Fibroblast of lung (primary cell): ENCODE measurements at regions not wholly inside any gene's neighbourhood (a gene's known extent, or its start where the extent isn't known, plus 50 kb on each side); places are given as distances from the start of the nearest gene placed in this dataset.
"Not testable (repeated sequence)": the region's sequence is repeated elsewhere in the genome, so short reads cannot be mapped to it uniquely, and the experiment has no call there.

Experiments
- DNase-seq, 2 donors: peaks; one replicate each; pipeline versions ENCODE4 v3.0.0 to v3.0.0-alpha.2; 2010; ENCODE audit warnings: low read depth in 2 of 2
- H2AFZ ChIP-seq: 2 replicates; pipeline ENCODE4 v1.5.1; 2012; ENCODE audit warnings: low read length, control low read depth, inconsistent platforms
- H3K27ac ChIP-seq: 2 replicates; pipeline ENCODE4 v1.5.1; 2011; ENCODE audit warnings: low read length, control low read depth; ENCODE audit not compliant: insufficient read depth
- H3K27me3 ChIP-seq: 2 replicates; pipeline ENCODE4 v1.5.1; 2011; ENCODE audit warnings: mild to moderate bottlenecking, low read length; ENCODE audit not compliant: control insufficient read depth, insufficient read depth
- H3K36me3 ChIP-seq: 2 replicates; pipeline ENCODE4 v1.5.1; 2011; ENCODE audit warnings: low read length; ENCODE audit not compliant: control insufficient read depth, insufficient read depth
- H3K4me1 ChIP-seq: 2 replicates; pipeline ENCODE4 v1.5.1; 2011; ENCODE audit warnings: low read length; ENCODE audit not compliant: control insufficient read depth, insufficient read depth; ENCODE audit errors: extremely low read depth
- H3K4me2 ChIP-seq: 2 replicates; pipeline ENCODE4 v1.5.1; 2011; ENCODE audit warnings: low read length, control low read depth; ENCODE audit not compliant: insufficient read depth; ENCODE audit errors: extremely low read depth
- H3K4me3 ChIP-seq, 4 experiments: fragments of 200-600 bp in 1 of 4; sonication (generic) in 1 of 4; replicated peaks in 1 of 4; 2 replicates each; pipeline ENCODE4 v1.5.1; 2011 to 2016; ENCODE audit warnings: low read length in 4 of 4, low read depth in 3 of 4, mild to moderate bottlenecking in 3 of 4, control low read depth in 2 of 4, inconsistent platforms in 1 of 4, mixed read lengths in 1 of 4; ENCODE audit not compliant: insufficient read depth in 1 of 4; ENCODE audit errors: control extremely low read depth in 1 of 4
- H3K79me2 ChIP-seq: 2 replicates; pipeline ENCODE4 v1.5.1; 2012; ENCODE audit warnings: mild to moderate bottlenecking, low read length, inconsistent platforms; ENCODE audit not compliant: control insufficient read depth, insufficient read depth
- H3K9ac ChIP-seq: 2 replicates; pipeline ENCODE4 v1.5.1; 2011; ENCODE audit warnings: mild to moderate bottlenecking, low read length, control low read depth; ENCODE audit not compliant: insufficient read depth
- H3K9me3 ChIP-seq: 2 replicates; pipeline ENCODE4 v1.5.1; 2012; ENCODE audit warnings: low read depth, low read length; ENCODE audit not compliant: control insufficient read depth, insufficient read depth
- H4K20me1 ChIP-seq: 2 replicates; pipeline ENCODE4 v1.5.1; 2011; ENCODE audit warnings: low read length; ENCODE audit not compliant: control insufficient read depth, insufficient read depth; ENCODE audit errors: extremely low read depth
- CTCF ChIP-seq, 2 donors: IDR thresholded peaks in 1 of 2; conservative IDR thresholded peaks in 1 of 2; 1 replicate in 1 of 2; 2 replicates in 1 of 2; pipeline ENCODE4 v1.5.1; 2011 to 2012; ENCODE audit warnings: low read length in 2 of 2, control low read depth in 1 of 2, inconsistent platforms in 1 of 2, low read depth in 1 of 2, mild to moderate bottlenecking in 1 of 2
- EZH2 ChIP-seq: IDR thresholded peaks from 2 replicates; pipeline ENCODE4 v1.5.1; 2012; ENCODE audit warnings: low read length, control low read depth, mild to moderate bottlenecking; ENCODE audit errors: missing control alignments

- Histone ChIP-seq H3K79me2 (no peaks in the 10 kb centered on the region), H3K4me1 (no peaks in the 10 kb centered on the region), H3K36me3 (no peaks in the 10 kb centered on the region), H3K9me3 (no peaks in the 10 kb centered on the region), H3K27ac (no peak overlapping the region), H4K20me1 (no peaks in the 10 kb centered on the region), H3K9ac (no peak overlapping the region), H2AFZ (no peak overlapping the region), H3K4me2 (no peak overlapping the region), H3K27me3 (no peaks in the 10 kb centered on the region), H3K4me3 (no peak overlapping the region)
- TF ChIP-seq CTCF (conservative IDR thresholded peaks at IDR 0.05 in 1 of 2, IDR thresholded peaks at IDR 0.05 in 1 of 2; ENCODE audit: low read depth in 1 of 2, low read length in 2 of 2) = no peak
- TF ChIP-seq EZH2 = no peak
- no peak for DNase-seq
These were observed 131.4 kb downstream of the PABPC4L start for GRCh38 chr4:134070174-134070573.

GRCh38 chr4:134057356-134057755 lies 144.2 kb downstream of the PABPC4L start:
- DNase-seq = no peak
- H4K20me1 ChIP-seq = no peaks in the 10 kb centered on the region
- H3K36me3 ChIP-seq = no peaks in the 10 kb centered on the region
- TF ChIP-seq EZH2 = no peak
- TF ChIP-seq CTCF (conservative IDR thresholded peaks at IDR 0.05 in 1 of 2, IDR thresholded peaks at IDR 0.05 in 1 of 2; ENCODE audit: low read depth in 1 of 2, low read length in 2 of 2) = no peak
- H3K27ac ChIP-seq = no peak overlapping the region
- no peaks in the 10 kb centered on the region for H3K4me1 ChIP-seq
- H3K79me2 ChIP-seq = no peaks in the 10 kb centered on the region
- no peak overlapping the region for H3K9ac ChIP-seq
- H2AFZ ChIP-seq = no peak overlapping the region
- no peaks in the 10 kb centered on the region for H3K27me3 ChIP-seq
- no peak overlapping the region for H3K4me2 ChIP-seq
- H3K9me3 ChIP-seq = no peaks in the 10 kb centered on the region
- no peak overlapping the region for H3K4me3 ChIP-seq

GRCh38 chr4:134046221-134046620 lies 155.4 kb downstream of the PABPC4L start:
- H3K4me3 ChIP-seq, H4K20me1 ChIP-seq, H3K9ac ChIP-seq, H2AFZ ChIP-seq, DNase-seq, H3K9me3 ChIP-seq, H3K27ac ChIP-seq, H3K79me2 ChIP-seq, H3K36me3 ChIP-seq, H3K4me1 ChIP-seq, H3K27me3 ChIP-seq, H3K4me2 ChIP-seq: not testable (repeated sequence)

- no peaks in the 10 kb centered on the region for H3K79me2 ChIP-seq
- H3K4me2 ChIP-seq = no peak overlapping the region
- TF ChIP-seq CTCF (conservative IDR thresholded peaks at IDR 0.05 in 1 of 2, IDR thresholded peaks at IDR 0.05 in 1 of 2; ENCODE audit: low read depth in 1 of 2, low read length in 2 of 2) (no peak), EZH2 (no peak)
These were observed 156.2 kb downstream of the PABPC4L start for GRCh38 chr4:134045411-134045810.

More at GRCh38 chr4:134045411-134045810, 156.2 kb downstream of the PABPC4L start:
- H2AFZ ChIP-seq = no peak overlapping the region
- H3K9me3 ChIP-seq = no peaks in the 10 kb centered on the region
- no peak for DNase-seq
- no peaks in the 10 kb centered on the region for H4K20me1 ChIP-seq
- H3K27me3 ChIP-seq = no peaks in the 10 kb centered on the region
- no peak overlapping the region for H3K4me3 ChIP-seq
- no peaks in the 10 kb centered on the region for H3K4me1 ChIP-seq
- H3K36me3 ChIP-seq = no peaks in the 10 kb centered on the region
- H3K27ac ChIP-seq = no peak overlapping the region
- H3K9ac ChIP-seq = no peak overlapping the region
